ENCODE measurements at regions not wholly inside any gene's neighbourhood (a gene's known extent, or its start where the extent isn't known, plus 50 kb on each side); places are given as distances from the start of the nearest gene placed in this dataset.

- no peak overlapping the region for H3K27ac ChIP-seq (ENCODE audit: low read depth, low read length)
- peaks cover 14% of the 10 kb centered on the region; the same call in 1 of the 2 replicates for H3K4me1 ChIP-seq (ENCODE audit: insufficient read depth, low read length)
- peaks cover 17% of the 10 kb centered on the region for H3K9me3 ChIP-seq (ENCODE audit: insufficient read depth, low read depth, low read length)
- H3K27me3 ChIP-seq (ENCODE audit: insufficient read depth, low read length): no peaks in the 10 kb centered on the region
- 96% methylated on average over 2 of the region's 2 CpGs for WGBS
- no peaks in the 10 kb centered on the region for H3K36me3 ChIP-seq (ENCODE audit: insufficient read depth, low read length)
- no peak overlapping the region for H3K9ac ChIP-seq (ENCODE audit: low read depth, low read length)
- H3K4me3 ChIP-seq (ENCODE audit: low read length): no peak overlapping the region
Measured at GRCh38 chr3:77915336-77915735, 875.4 kb downstream of the ROBO2 start.

GRCh38 chr3:77917225-77917624 lies 877.3 kb downstream of the ROBO2 start:
- Histone ChIP-seq H3K27me3 (ENCODE audit: insufficient read depth, low read length) (no peaks in the 10 kb centered on the region), H3K27ac (ENCODE audit: low read depth, low read length) (peak overlapping the region; percentile 14), H3K9ac (ENCODE audit: low read depth, low read length) (no peak overlapping the region), H3K4me3 (ENCODE audit: low read length) (no peak overlapping the region), H3K9me3 (ENCODE audit: insufficient read depth, low read depth, low read length) (peaks cover 34% of the 10 kb centered on the region), H3K36me3 (ENCODE audit: insufficient read depth, low read length) (no peaks in the 10 kb centered on the region), H3K4me1 (ENCODE audit: insufficient read depth, low read length) (peaks cover 14% of the 10 kb centered on the region; the same call in 1 of the 2 replicates)
- WGBS: 90% methylated on average over 2 of the region's 2 CpGs

GRCh38 chr3:77919244-77919643 lies 879.3 kb downstream of the ROBO2 start:
- Histone ChIP-seq H3K27me3 (ENCODE audit: insufficient read depth, low read length) (no peaks in the 10 kb centered on the region), H3K4me3 (ENCODE audit: low read length) (no peak overlapping the region), H3K9me3 (ENCODE audit: insufficient read depth, low read depth, low read length) (peaks cover 41% of the 10 kb centered on the region), H3K27ac (ENCODE audit: low read depth, low read length) (no peak overlapping the region), H3K4me1 (ENCODE audit: insufficient read depth, low read length) (peaks cover 14% of the 10 kb centered on the region; the same call in 1 of the 2 replicates), H3K9ac (ENCODE audit: low read depth, low read length) (no peak overlapping the region), H3K36me3 (ENCODE audit: insufficient read depth, low read length) (no peaks in the 10 kb centered on the region)

- Histone ChIP-seq H3K36me3 (ENCODE audit: insufficient read depth, low read length) (no peaks in the 10 kb centered on the region), H3K4me3 (ENCODE audit: low read length) (no peak overlapping the region), H3K9me3 (ENCODE audit: insufficient read depth, low read depth, low read length) (no peaks in the 10 kb centered on the region), H3K4me1 (ENCODE audit: insufficient read depth, low read length) (no peaks in the 10 kb centered on the region), H3K27ac (ENCODE audit: low read depth, low read length) (no peak overlapping the region), H3K9ac (ENCODE audit: low read depth, low read length) (no peak overlapping the region), H3K27me3 (ENCODE audit: insufficient read depth, low read length) (no peaks in the 10 kb centered on the region)
- WGBS: 88% methylated on average over 9 of the region's 9 CpGs
Measured at GRCh38 chr3:77931255-77932009, 891.5 kb downstream of the ROBO2 start.

- Histone ChIP-seq H3K4me1 (ENCODE audit: insufficient read depth, low read length) (no peaks in the 10 kb centered on the region), H3K36me3 (ENCODE audit: insufficient read depth, low read length) (no peaks in the 10 kb centered on the region), H3K4me3 (ENCODE audit: low read length) (no peak overlapping the region), H3K27me3 (ENCODE audit: insufficient read depth, low read length) (no peaks in the 10 kb centered on the region), H3K9ac (ENCODE audit: low read depth, low read length) (no peak overlapping the region), H3K9me3 (ENCODE audit: insufficient read depth, low read depth, low read length) (no peaks in the 10 kb centered on the region), H3K27ac (ENCODE audit: low read depth, low read length) (no peak overlapping the region)
- no CpG with 5 or more reads among the region's 1 CpG for WGBS
Measured at GRCh38 chr3:77932926-77933325, 893.0 kb downstream of the ROBO2 start.

- no peaks in the 10 kb centered on the region for H3K36me3 ChIP-seq (ENCODE audit: insufficient read depth, low read length)
- no peak overlapping the region for H3K27ac ChIP-seq (ENCODE audit: low read depth, low read length)
- H3K27me3 ChIP-seq (ENCODE audit: insufficient read depth, low read length): no peaks in the 10 kb centered on the region
- H3K9me3 ChIP-seq (ENCODE audit: insufficient read depth, low read depth, low read length): no peaks in the 10 kb centered on the region
- no peaks in the 10 kb centered on the region for H3K4me1 ChIP-seq (ENCODE audit: insufficient read depth, low read length)
- whole genome bisulfite sequencing: 100% methylated on average over 1 of the region's 2 CpGs
- H3K9ac ChIP-seq (ENCODE audit: low read depth, low read length): no peak overlapping the region
- no peak overlapping the region for H3K4me3 ChIP-seq (ENCODE audit: low read length)
Measured at GRCh38 chr3:77933926-77934325, 894.0 kb downstream of the ROBO2 start.

- H3K36me3 ChIP-seq (ENCODE audit: insufficient read depth, low read length): no peaks in the 10 kb centered on the region
- no peaks in the 10 kb centered on the region for H3K9me3 ChIP-seq (ENCODE audit: insufficient read depth, low read depth, low read length)
- 100% methylated on average over 1 of the region's 1 CpG for WGBS
- no peaks in the 10 kb centered on the region for H3K27me3 ChIP-seq (ENCODE audit: insufficient read depth, low read length)
- no peak overlapping the region for H3K9ac ChIP-seq (ENCODE audit: low read depth, low read length)
- no peak overlapping the region for H3K27ac ChIP-seq (ENCODE audit: low read depth, low read length)
- no peaks in the 10 kb centered on the region for H3K4me1 ChIP-seq (ENCODE audit: insufficient read depth, low read length)
- H3K4me3 ChIP-seq (ENCODE audit: low read length): no peak overlapping the region
Measured at GRCh38 chr3:77935418-77935817, 895.5 kb downstream of the ROBO2 start.

- Histone ChIP-seq H3K9ac (ENCODE audit: low read depth, low read length) (no peak overlapping the region), H3K9me3 (ENCODE audit: insufficient read depth, low read depth, low read length) (no peaks in the 10 kb centered on the region), H3K36me3 (ENCODE audit: insufficient read depth, low read length) (no peaks in the 10 kb centered on the region), H3K4me1 (ENCODE audit: insufficient read depth, low read length) (no peaks in the 10 kb centered on the region), H3K27ac (ENCODE audit: low read depth, low read length) (no peak overlapping the region), H3K4me3 (ENCODE audit: low read length) (no peak overlapping the region), H3K27me3 (ENCODE audit: insufficient read depth, low read length) (no peaks in the 10 kb centered on the region)
- 100% methylated on average over 1 of the region's 1 CpG for WGBS
Measured at GRCh38 chr3:77939726-77940125, 899.8 kb downstream of the ROBO2 start.

- H3K9ac ChIP-seq (ENCODE audit: low read depth, low read length): no peak overlapping the region
- H3K27me3 ChIP-seq (ENCODE audit: insufficient read depth, low read length): no peaks in the 10 kb centered on the region
- no peaks in the 10 kb centered on the region for H3K9me3 ChIP-seq (ENCODE audit: insufficient read depth, low read depth, low read length)
- H3K36me3 ChIP-seq (ENCODE audit: insufficient read depth, low read length): no peaks in the 10 kb centered on the region
- H3K27ac ChIP-seq (ENCODE audit: low read depth, low read length): no peak overlapping the region
- no peak overlapping the region for H3K4me3 ChIP-seq (ENCODE audit: low read length)
- 87% methylated on average over 2 of the region's 4 CpGs for WGBS
- H3K4me1 ChIP-seq (ENCODE audit: insufficient read depth, low read length): no peaks in the 10 kb centered on the region
Measured at GRCh38 chr3:77943598-77943997, 903.7 kb downstream of the ROBO2 start.

- H3K9me3 ChIP-seq (ENCODE audit: insufficient read depth, low read depth, low read length): no peaks in the 10 kb centered on the region
- no peaks in the 10 kb centered on the region for H3K4me1 ChIP-seq (ENCODE audit: insufficient read depth, low read length)
- H3K4me3 ChIP-seq (ENCODE audit: low read length): no peak overlapping the region
- H3K36me3 ChIP-seq (ENCODE audit: insufficient read depth, low read length): no peaks in the 10 kb centered on the region
- no peak overlapping the region for H3K9ac ChIP-seq (ENCODE audit: low read depth, low read length)
- H3K27ac ChIP-seq (ENCODE audit: low read depth, low read length): no peak overlapping the region
- H3K27me3 ChIP-seq (ENCODE audit: insufficient read depth, low read length): no peaks in the 10 kb centered on the region
- WGBS: over 99% methylated on average over 3 of the region's 3 CpGs
Measured at GRCh38 chr3:77945320-77945719, 905.4 kb downstream of the ROBO2 start.

- no peaks in the 10 kb centered on the region for H3K27me3 ChIP-seq (ENCODE audit: insufficient read depth, low read length)
- no peak overlapping the region for H3K9ac ChIP-seq (ENCODE audit: low read depth, low read length)
- no peak overlapping the region for H3K27ac ChIP-seq (ENCODE audit: low read depth, low read length)
- H3K4me1 ChIP-seq (ENCODE audit: insufficient read depth, low read length): no peaks in the 10 kb centered on the region
- H3K36me3 ChIP-seq (ENCODE audit: insufficient read depth, low read length): no peaks in the 10 kb centered on the region
- H3K9me3 ChIP-seq (ENCODE audit: insufficient read depth, low read depth, low read length): no peaks in the 10 kb centered on the region
- no peak overlapping the region for H3K4me3 ChIP-seq (ENCODE audit: low read length)
Measured at GRCh38 chr3:77947671-77948070, 907.8 kb downstream of the ROBO2 start.

- Histone ChIP-seq H3K27me3 (ENCODE audit: insufficient read depth, low read length) (no peaks in the 10 kb centered on the region), H3K9ac (ENCODE audit: low read depth, low read length) (no peak overlapping the region), H3K4me1 (ENCODE audit: insufficient read depth, low read length) (no peaks in the 10 kb centered on the region), H3K36me3 (ENCODE audit: insufficient read depth, low read length) (no peaks in the 10 kb centered on the region), H3K9me3 (ENCODE audit: insufficient read depth, low read depth, low read length) (no peaks in the 10 kb centered on the region), H3K27ac (ENCODE audit: low read depth, low read length) (no peak overlapping the region), H3K4me3 (ENCODE audit: low read length) (no peak overlapping the region)
- 89% methylated on average over 1 of the region's 1 CpG for WGBS
Measured at GRCh38 chr3:77967621-77968020, 927.7 kb downstream of the ROBO2 start.
